ENCODE measurements at regions not wholly inside any gene's neighbourhood (a gene's known extent, or its start where the extent isn't known, plus 50 kb on each side); places are given as distances from the start of the nearest gene placed in this dataset.

DNA sequence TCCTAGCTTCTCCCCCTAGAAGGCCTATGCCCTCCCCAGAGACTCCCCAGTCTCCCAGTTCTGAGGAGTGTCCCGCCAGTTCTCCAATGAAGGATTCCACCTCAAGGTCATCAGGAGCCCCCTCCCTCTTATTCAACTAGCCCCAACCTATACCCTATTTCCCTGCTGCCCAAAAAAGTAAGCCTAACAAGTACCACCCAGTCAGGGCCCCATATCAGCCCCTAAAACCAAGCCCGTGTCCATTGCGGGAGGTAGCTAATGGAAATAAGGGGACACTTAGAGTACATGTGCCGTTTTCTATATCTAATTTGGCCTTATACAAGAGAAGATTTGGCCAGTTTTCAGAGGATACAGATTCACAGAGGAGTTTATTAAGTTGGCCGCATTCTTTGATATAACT, 416.2 kb downstream of the MATN1 start:
- no peak for FAIRE-seq
- intact Hi-C loops (cut with micrococcal nuclease; ENCODE audit: unreplicated experiment), result no loop called here

More for the DNA sequence above, 416.2 kb downstream of the MATN1 start:
- POLR2A ChIA-PET, result no interaction called here
- CTCF ChIA-PET, result no interaction called here
- in situ Hi-C loops (cut with MboI), result no loop called here
- no peaks in the 10 kb centered on the region for H4K20me1 ChIP-seq (ENCODE audit: control insufficient read depth, insufficient read depth)
- H3K9ac ChIP-seq (ENCODE audit: control insufficient read depth, insufficient read depth, low read length), result no peak overlapping the region
- TF ChIP-seq YBX1 (IDR thresholded peaks at IDR 0.05), result no peak
- TF ChIP-seq, protein P1, sequence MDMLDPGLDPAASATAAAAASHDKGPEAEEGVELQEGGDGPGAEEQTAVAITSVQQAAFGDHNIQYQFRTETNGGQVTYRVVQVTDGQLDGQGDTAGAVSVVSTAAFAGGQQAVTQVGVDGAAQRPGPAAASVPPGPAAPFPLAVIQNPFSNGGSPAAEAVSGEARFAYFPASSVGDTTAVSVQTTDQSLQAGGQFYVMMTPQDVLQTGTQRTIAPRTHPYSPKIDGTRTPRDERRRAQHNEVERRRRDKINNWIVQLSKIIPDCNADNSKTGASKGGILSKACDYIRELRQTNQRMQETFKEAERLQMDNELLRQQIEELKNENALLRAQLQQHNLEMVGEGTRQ (IDR thresholded peaks at IDR 0.05; ENCODE audit: borderline replicate concordance, low read depth, low read length), result no peak
- TF ChIP-seq SRF (IDR thresholded peaks at IDR 0.05; ENCODE audit: low read depth in 2 of 2, low read length in 2 of 2), result no peak
- TF ChIP-seq POU2F2 (IDR thresholded peaks at IDR 0.05; ENCODE audit: borderline replicate concordance, low read depth, low read length), result no peak
- TF ChIP-seq, protein P2, sequence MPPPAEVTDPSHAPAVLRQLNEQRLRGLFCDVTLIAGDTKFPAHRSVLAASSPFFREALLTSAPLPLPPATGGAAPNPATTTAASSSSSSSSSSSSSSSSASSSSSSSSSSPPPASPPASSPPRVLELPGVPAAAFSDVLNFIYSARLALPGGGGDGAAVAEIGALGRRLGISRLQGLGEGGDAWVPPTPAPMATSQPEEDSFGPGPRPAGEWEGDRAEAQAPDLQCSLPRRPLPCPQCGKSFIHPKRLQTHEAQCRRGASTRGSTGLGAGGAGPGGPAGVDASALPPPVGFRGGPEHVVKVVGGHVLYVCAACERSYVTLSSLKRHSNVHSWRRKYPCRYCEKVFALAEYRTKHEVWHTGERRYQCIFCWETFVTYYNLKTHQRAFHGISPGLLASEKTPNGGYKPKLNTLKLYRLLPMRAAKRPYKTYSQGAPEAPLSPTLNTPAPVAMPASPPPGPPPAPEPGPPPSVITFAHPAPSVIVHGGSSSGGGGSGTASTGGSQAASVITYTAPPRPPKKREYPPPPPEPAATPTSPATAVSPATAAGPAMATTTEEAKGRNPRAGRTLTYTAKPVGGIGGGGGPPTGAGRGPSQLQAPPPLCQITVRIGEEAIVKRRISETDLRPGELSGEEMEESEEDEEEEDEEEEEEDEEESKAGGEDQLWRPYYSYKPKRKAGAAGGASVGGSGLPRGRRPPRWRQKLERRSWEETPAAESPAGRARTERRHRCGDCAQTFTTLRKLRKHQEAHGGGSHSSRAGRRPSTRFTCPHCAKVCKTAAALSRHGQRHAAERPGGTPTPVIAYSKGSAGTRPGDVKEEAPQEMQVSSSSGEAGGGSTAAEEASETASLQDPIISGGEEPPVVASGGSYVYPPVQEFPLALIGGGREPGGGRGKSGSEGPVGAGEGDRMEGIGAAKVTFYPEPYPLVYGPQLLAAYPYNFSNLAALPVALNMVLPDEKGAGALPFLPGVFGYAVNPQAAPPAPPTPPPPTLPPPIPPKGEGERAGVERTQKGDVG (CRISPR knock-in tag; IDR thresholded peaks at IDR 0.05), result no peak
- TF ChIP-seq, protein P3, sequence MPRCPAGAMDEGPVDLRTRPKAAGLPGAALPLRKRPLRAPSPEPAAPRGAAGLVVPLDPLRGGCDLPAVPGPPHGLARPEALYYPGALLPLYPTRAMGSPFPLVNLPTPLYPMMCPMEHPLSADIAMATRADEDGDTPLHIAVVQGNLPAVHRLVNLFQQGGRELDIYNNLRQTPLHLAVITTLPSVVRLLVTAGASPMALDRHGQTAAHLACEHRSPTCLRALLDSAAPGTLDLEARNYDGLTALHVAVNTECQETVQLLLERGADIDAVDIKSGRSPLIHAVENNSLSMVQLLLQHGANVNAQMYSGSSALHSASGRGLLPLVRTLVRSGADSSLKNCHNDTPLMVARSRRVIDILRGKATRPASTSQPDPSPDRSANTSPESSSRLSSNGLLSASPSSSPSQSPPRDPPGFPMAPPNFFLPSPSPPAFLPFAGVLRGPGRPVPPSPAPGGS (IDR thresholded peaks at IDR 0.05; ENCODE audit: borderline replicate concordance, insufficient read depth, low read depth, low read length, poor library complexity, severe bottlenecking), result no peak
- no TSS peak for BruUV-seq (replicated peaks)
- SMC1A ChIA-PET (ENCODE audit: uncharacterized antibody, unreplicated experiment), result no interaction called here
- RAD21 ChIA-PET (ENCODE audit: unreplicated experiment), result no interaction called here
- H3K36me3 ChIP-seq (ENCODE audit: control insufficient read depth in 2 of 2, insufficient read depth in 2 of 2, low read length in 1 of 2), result no peaks in the 10 kb centered on the region
- no peak overlapping the region for H3K27ac ChIP-seq (ENCODE audit: control insufficient read depth, insufficient read depth)
- ATAC-seq (no peak), DNase-seq (ENCODE audit: low read depth, low spot score) (no peak)
- H3K27me3 ChIP-seq (replicated peaks in 1 of 2; ENCODE audit: control insufficient read depth in 2 of 2, insufficient read depth in 2 of 2, low read length in 1 of 2), result no peaks in the 10 kb centered on the region; a peak in 2 of 4 replicates
- no peak overlapping the region for H3K4me2 ChIP-seq (ENCODE audit: control insufficient read depth, insufficient read depth)
- no peak overlapping the region for H3K4me3 ChIP-seq
- whole genome bisulfite sequencing (ENCODE audit: insufficient coverage, insufficient replicate concordance, low lambda C conversion rate, missing lambda C conversion rate), result 39% methylated on average over 5 of the region's 5 CpGs
- H3K79me2 ChIP-seq (ENCODE audit: control insufficient read depth, insufficient read depth, low read length), result no peaks in the 10 kb centered on the region
- no peaks in the 10 kb centered on the region for H3K9me3 ChIP-seq (replicated peaks; ENCODE audit: control insufficient read depth, insufficient read depth, low read length)
- no peak overlapping the region for H2AFZ ChIP-seq (ENCODE audit: control insufficient read depth, low read depth, low read length)
- H3K4me1 ChIP-seq (ENCODE audit: control insufficient read depth, insufficient read depth, low read length), result no peaks in the 10 kb centered on the region
